HG02763 (cell line): ENCODE measurements at regions not wholly inside any gene's neighbourhood (a gene's known extent, or its start where the extent isn't known, plus 50 kb on each side); places are given as distances from the start of the nearest gene placed in this dataset.

Experiments used
- ATAC-seq: cut with Tn5 transposase; IDR thresholded peaks from one replicate; pipeline ENCODE4 v1.9.1; 2021; ENCODE audit warnings: mild to moderate bottlenecking, moderate library complexity; ENCODE audit not compliant: unreplicated experiment

DNA sequence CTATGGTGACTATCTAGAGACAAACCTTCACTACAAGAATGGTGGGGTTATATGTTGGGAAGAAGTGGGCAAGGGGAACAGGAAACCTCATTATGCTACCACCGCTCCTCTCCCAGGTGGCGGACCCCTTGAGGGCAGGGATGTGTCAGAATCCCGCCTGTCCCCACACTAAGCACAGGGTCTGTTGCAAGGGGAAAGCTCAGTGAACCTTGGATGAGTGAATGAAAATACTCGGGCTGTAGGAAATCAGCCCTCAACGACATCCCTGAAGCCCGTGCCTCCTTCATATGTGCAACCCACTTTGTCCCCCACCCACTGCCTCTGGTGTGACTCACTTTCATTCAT, 68.2 kb upstream of the AMPD3 start:
- no peak for ATAC-seq

DNA sequence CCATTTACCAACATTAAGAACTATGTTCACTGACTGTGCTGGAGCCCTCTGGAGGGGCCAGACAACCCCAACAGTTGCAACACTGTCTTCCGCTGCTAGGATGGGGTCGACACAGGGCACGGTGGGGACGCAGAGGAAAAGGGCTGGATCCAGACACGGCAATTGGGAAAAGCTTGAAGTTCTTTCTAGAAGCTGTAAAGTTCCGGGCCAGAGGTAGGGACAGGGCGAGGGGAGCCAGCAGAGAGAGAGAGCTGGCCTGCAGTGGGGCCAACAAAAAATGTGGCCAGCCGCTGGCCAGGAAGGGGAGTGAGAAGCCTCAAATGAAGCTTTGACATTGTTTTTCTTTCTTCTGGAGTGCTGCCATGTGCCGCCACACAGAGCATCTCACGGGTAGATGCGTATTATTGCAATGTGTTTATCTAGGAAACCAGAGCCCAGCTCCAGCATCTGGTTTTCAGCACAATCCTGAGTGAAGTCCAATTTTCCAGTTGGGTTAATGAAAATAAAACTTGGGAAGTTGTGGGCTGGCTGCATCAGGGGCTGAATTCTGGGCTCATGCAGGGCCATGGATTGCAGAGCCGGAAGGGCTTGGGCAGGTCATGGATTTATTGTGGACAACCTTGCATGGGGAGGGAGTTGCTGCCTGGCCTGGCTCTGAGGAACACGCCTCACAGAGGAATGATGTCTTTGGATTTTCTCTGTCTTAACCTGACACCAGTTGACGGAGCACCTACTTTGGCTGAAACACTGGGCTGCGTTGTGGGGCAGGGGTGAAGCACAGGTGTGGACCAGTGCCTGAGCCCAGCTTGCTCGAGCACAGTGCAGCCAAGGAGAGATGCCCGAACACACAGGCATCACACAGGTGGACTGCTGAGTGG, 67.6 kb upstream of the AMPD3 start:
- ATAC-seq = no peak

DNA sequence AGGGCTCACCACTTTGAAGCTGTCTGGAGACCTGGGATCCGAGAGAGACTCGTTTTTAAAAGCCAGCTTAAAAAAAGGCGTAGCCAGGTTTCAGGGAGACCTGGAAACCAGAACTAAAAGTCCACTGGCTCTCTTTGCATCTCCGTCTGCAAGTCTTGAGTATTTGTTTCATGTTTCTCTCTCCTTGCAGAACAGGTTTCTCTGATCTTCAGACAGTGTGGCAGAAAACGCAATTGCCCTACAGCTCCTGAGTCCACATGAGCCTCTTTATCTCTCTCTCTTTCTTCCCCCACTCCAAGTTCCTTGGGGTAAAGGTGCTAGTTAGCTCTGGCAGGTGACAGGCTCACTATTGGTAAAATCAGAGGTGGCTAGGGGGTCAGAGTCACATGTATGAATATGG, 67.0 kb upstream of the AMPD3 start:
- no peak for ATAC-seq

DNA sequence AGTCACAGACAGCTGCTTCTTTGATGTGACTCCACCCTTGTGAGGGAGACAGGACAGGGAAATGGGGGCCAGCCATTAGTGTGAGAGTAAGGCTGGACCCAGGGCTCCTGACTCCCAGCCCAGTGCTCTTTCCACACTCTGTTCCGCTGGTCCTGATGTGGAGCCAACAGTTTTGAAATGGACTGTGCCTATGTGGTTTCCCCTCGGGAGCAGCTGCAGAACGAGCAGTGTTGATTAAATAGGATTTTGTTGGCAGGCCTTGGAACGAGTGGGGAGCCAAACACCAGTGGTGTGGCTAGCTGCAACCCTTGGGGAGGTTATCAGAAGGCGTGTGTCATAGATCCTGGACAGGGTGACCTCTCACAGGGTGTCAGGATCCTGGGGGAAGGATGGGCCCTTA, 66.5 kb upstream of the AMPD3 start:
- no peak for ATAC-seq

DNA sequence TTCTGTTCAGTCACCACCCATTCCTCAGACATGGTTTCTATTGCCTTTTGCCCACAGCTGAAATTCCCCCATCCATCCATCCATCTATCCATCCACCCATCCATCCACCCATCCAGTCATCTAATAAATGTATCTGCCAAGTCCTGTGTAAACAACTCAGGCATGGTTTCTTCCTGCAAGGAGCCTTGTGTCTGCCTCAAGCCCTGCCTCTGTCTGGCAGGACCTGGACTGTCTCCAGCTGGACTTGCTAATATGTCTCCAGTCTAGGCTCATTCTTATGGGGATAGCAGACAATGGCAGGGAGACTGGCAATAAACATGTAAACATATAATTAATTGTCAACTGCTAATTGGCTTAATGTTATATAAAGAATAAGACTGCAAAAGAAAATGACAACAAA, 64.7 kb upstream of the AMPD3 start:
- no peak for ATAC-seq

DNA sequence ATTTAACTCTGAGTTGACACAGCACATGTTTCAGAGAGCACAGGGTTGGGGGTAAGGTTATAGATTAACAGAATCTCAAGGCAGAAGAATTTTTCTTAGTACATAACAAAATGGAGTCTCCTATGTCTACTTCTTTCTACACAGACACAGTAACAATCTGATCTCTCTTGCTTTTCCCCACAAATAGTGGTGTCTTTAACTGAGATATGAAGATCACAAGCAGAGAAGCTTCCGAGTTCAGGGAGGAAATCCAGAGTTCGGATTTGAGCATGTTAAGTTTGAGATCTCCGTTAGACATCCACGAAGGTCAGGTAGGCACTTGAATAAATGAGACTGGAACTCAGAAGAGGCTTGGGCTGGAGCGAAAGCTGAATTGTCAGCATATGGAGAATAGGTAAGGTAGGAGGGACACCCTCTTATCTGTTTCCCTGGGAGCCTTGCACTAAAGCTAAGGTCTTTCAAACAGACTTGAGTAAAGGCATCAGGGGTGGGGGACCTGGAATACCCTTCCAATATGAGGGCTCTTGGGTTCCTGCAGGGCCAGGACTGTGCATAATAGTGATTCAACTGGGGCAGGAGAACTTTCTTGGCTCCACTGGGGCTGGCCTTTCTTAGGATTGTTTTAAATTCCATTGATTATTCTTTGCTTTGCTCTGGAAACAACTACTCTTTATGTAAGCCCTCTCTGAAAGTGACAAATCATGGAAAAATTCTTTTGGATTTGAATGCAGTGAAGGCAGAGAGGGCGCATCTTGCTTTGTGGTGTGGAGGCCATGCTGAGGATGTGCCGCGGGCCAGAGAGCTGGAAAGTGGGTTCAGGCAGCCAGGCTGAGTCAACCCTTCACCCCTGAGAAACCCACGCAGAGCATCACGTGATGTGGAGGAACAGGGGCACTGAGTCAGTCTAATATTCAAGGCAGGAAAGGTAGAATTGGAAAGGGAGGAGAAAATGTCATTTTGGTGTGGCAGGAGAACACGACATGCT, 62.7 kb upstream of the AMPD3 start:
- ATAC-seq = no peak

DNA sequence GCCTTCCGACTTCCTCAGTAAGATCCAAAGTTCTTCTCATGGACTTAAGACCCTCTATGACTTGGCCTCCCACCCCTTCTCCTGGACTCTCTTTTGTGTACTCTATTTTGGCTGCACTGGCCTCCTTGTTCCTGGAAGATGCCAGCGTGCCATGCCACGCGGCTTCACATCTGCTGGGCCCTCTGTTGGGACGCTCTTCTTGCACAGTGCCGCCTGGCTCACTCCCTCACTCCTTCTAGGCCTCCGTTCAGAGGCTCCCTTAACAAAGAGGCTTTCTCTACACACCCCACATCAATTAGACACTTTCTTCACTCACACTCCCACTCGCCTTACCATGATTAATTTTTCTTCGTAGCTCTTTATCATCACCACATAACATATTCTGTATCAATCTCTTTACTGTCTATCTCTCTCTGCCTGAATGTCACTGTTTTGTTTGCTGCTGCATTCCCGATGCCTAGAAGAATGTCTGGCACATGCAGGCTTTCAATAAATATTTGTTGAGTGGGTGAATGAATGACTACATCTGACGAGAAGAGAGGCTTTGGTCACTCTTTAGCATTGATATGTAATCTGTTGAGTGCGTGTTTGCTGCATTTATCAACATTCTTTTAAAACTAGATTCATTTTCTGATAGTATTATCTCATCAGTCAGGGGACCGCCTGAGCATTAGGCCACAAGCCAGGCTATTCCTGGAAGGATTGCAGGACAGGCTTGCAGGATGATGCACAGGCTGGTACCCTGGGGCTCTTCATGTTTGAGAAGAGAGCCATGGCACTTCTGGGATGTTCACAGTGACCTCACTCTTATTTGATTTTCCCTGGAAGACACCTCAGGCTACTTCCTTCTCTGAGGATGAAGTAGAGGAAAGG, 60.6 kb upstream of the AMPD3 start:
- no peak for ATAC-seq

DNA sequence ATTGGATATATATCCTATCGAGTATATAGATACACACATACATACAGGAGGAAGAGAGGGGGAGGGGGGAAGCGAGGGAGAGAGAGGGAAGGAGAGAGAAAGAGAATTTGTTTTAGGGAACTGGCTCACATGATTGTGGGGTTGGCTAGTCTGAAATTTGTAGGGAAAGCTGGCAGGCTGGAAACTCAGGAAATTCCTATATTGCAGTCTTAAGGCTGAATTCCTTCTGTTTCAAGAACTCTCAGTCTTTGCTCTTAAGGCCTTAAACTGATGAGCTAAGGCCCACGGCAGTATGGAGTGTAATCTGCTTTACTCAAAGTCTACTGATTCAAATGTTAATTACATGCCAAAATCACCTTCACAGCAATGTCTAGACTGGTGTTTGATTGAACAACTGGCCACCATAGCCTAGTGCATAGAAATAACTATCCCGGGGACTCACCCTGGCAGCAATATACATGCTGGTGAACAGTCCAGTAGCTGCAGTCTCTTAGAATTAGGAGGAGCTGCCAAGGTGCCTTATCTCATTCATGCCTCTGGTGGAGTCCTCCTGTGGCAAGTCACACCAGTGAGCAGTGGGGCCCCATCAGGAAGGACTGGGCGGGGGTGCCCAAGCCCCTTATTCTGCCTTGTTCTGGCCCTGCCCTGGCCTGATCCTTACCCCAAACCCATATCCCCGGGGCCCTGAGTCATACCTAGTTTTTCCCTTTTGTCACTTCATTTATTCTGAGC, 59.7 kb upstream of the AMPD3 start:
- no peak for ATAC-seq

DNA sequence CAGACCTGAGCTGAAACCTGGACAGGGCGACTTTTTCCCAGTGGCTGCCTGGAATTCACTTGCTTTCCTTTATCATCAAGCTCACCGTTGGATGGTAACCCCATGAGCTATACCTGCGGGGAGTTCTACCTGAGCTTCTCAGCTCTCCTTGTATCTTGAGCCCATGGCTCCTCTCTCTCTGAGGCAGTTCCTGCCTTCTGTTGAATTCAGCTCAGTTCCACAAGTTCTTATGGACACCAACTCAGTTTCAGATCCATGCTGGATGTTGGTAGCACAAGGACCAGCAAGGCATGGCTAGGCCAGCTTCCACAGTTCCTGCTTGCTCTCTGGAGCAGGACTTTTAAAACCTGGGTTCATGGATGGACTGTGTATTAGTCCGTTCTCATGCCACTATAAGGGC, 58.3 kb upstream of the AMPD3 start:
- ATAC-seq = no peak

DNA sequence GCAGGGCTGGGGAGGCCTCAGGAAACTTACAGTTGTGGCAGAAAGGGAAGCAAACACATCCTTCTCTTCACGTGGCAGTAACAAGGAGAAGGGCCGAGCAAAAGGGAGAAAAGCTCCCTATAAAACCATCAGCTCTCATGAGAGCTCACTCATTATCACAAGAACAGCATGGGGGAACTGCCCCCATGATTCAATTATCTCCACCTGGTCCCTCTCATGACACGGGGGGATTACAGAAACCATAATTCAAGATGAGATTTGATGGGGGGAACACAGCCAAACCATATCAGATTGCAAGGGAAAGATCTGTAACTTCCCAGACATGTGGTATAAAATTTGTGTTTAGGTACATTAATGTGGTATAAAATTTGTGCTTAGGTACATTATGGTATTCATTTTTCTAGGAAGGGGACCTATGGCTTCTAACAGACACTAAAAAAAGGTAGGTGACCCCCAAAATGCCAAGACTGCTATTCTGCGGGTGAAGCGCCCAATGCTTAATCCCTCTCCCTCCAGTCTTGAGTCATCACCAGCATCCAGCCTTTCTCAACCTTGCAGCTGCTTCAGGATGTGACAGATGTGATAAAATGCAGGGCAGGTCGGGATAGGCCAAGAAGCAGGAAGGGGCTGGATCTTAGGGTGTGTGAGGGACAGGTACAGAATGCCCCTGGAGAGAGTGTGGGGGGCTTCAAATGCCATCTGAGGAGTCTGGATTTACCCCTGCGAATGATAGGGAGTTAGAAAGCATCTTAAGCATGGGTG, 57.7 kb upstream of the AMPD3 start:
- no peak for ATAC-seq

DNA sequence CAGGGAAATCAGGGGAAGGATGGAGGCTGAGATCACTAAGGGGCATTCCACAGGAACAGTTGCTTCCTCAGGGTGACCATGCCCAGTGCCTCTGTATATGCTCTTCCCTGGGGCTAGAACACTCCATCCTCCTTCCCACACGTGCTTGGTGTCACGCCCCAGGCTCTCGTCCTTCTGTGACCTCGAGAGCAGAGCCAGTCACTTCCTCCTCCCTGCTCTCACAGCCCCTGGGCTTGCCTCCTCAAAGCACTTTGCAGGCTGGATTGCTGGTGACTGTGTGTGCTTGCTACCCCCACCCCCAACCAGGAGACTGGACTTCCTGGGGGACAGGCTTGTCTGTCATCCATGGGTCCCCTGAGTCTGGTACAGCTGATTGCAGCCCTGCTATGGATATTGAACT, 56.5 kb upstream of the AMPD3 start:
- no peak for ATAC-seq

DNA sequence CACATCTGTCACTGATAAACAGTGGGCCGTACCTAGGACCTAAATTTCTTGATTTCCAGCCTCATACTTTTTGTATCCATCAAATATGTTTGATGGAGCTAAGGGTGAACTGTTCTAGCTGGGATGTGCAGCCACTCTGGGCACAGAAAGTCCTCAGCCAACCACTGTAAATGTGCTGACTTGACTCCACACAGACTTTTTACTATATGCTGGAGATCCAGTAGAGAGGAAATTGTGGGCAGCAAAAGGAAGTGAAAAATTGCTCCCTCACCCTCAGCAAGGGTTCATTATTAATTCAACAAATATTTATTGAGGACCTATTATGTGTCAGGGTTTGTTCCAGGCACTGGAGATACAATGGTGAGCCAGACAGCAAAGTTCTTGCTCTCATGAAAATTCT, 54.2 kb upstream of the AMPD3 start:
- ATAC-seq = no peak

DNA sequence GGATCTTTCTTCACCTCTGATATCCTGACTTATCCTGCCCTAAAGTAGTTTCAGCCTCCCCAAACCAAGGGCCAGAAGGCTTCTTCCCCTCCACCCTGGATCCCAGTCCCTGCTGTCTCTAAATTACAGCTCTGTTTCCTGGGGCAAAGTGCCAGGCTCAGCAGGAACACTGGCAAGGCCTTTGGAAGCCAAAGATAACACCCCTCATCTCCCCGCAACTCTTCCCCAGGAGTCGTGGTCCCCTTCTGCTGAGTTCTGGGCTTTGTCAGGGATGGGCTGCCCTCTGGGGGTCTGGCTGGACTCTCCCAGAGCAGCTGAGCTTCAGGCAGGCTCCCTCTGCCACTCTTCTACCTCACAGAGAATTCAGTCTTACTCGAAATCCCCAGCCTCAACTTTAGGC, 53.8 kb upstream of the AMPD3 start:
- ATAC-seq = no peak

DNA sequence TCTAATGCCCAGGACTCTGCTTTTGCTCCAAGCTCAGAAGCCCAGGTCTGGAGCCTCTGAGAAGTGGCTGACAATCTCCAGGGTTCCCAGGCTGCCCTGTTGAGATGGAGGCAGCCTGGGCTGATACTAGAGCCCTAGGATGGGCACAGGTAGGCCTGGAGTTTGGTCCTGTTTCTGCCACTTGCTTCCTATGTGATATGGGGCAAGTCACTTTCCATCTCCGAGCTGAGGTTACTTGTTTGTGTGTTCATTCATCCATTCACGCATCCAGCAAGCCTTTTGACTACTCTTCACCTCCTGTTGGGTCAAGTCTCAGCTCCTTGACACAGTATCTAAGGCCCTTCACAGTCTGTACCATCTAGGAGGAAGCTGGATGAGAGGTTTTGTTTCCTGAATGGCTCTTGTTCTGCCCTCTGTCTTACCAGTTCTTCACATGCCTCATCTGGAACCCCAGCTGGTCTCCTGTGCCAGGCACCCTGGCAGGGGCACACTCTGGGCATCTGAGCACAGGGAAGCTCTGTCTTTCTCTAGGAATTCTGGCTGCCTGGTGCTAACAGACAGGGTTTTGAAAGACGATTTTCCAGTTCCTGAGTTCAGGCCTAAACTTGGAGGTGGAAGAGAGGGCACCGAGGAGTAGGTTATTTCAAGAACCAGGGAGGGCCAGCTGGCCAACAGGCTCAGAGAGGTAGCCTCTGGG, 53.2 kb upstream of the AMPD3 start:
- no peak for ATAC-seq
